Esophagus squamous epithelium (tissue), 5 donors: ENCODE measurements at regions not wholly inside any gene's neighbourhood (a gene's known extent, or its start where the extent isn't known, plus 50 kb on each side); places are given as distances from the start of the nearest gene placed in this dataset.

Experiments
- DNase-seq: peaks from one replicate; lab custom pipeline; 2025; lab: John Stamatoyannopoulos, UW
- H3K27ac ChIP-seq, 4 donors: fragments of 200-600 bp; sonication (generic); one replicate each; pipeline ENCODE4 v1.5.1; 2016 to 2019; ENCODE audit warnings: mild to moderate bottlenecking in 1 of 4
- H3K27me3 ChIP-seq, 4 donors: fragments of 200-600 bp; sonication (generic); 1 replicate in 3 of 4; 2 replicates in 1 of 4; pipeline versions ENCODE4 v1.5.1 to v1.6.0; 2017 to 2021; ENCODE audit warnings: antibody characterized with exemption in 1 of 4
- H3K36me3 ChIP-seq, 3 donors: fragments of 200-600 bp; sonication (generic); one replicate each; pipeline ENCODE4 v1.5.1; 2016 to 2019
- H3K4me1 ChIP-seq, 3 donors: fragments of 200-600 bp; sonication (generic); one replicate each; pipeline ENCODE4 v1.5.1; 2017 to 2019
- H3K4me3 ChIP-seq, 4 donors: fragments of 200-600 bp; sonication (generic); 1 replicate in 3 of 4; 2 replicates in 1 of 4; pipeline ENCODE4 v1.5.1; 2016 to 2019; ENCODE audit warnings: mild to moderate bottlenecking in 2 of 4, moderate library complexity in 1 of 4
- H3K9me3 ChIP-seq, 3 donors: fragments of 200-600 bp; sonication (generic); one replicate each; pipeline ENCODE4 v1.5.1; 2016 to 2019
- CTCF ChIP-seq, 6 experiments: fragments of 450-650 bp in 4 of 6; fragments of 200-600 bp in 2 of 6; sonication (generic) in 2 of 6; IDR thresholded peaks; one replicate each; pipeline ENCODE4 v1.5.1; 2016 to 2019; ENCODE audit warnings: antibody characterized with exemption in 6 of 6, mild to moderate bottlenecking in 4 of 6, moderate library complexity in 4 of 6
- POLR2A ChIP-seq, 4 donors: fragments of 450-650 bp; IDR thresholded peaks; one replicate each; pipeline ENCODE4 v1.6.1; 2017; ENCODE audit warnings: antibody characterized with exemption in 4 of 4, mild to moderate bottlenecking in 4 of 4, moderate library complexity in 3 of 4
- WGBS, 2 donors: methylation state at CpG; one replicate each; pipeline ENCODE4 v1.1.5; 2018; 5-methylcytosine and 5-hydroxymethylcytosine counted together
- intact Hi-C: fragments of 100-400 bp; cut with DNase I; formaldehyde crosslinking; loops from one replicate; pipeline ENCODE4 v1.15.0; 2022
- donor health status: DM: yes; HTN: yes; CAD: no.

DNA sequence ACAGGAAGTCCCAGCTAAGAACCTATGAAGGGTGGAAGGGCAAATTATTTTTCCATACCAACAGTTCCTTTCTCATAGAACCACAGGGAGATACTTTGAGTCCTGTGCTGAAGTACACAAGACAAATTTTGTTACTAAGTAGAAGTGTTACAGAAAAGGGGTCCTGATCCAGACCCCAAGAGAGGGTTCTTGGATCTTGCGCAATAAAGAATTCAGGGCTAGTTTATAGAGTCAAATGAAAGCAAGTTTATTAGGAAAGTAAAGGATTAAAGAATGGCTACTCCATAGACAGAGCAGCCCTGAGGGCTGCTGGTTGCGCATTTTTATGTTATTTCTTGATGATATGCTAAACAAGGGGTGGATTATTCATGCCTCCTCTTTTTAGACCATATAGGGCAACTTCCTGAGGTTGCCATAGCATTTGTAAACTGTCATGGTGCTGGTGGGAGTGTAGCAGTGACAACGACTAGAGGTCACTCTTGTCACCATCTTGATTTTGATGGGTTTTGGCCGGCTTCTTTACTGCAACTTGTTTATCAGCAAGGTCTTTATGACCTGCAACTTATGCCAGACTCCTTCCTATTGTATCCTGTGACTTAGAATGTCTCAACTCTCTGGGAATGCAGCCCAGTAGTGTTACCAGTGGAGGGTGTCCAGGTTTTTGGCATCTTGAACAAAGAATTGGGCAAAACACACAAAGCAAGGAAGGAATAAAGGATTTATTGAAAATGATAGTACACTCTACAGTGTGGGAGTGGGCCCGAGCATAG lies 409.4 kb downstream of the SH2D4B start:
- Histone ChIP-seq H3K9me3 (no peaks in the 10 kb centered on the region), H3K4me1 (peaks cover 0 to 18% (median 4%) of the 10 kb centered on the region in 3 donors), H3K27ac (no peak overlapping the region), H3K27me3 (no peaks in the 10 kb centered on the region), H3K36me3 (no peaks in the 10 kb centered on the region), H3K4me3 (no peak overlapping the region)
- TF ChIP-seq POLR2A (IDR thresholded peaks at IDR 0.05) (no peak), CTCF (IDR thresholded peaks at IDR 0.05) (no peak)
- intact Hi-C loops, result no loop called here
- 68 to 76% methylated on average over 5 of the region's 5 CpGs for WGBS, 2 donors
- DNase-seq, result no peak

GRCh38 chr10:80949785-80950184 lies 412.1 kb downstream of the SH2D4B start:
- Histone ChIP-seq H3K9me3 (no peaks in the 10 kb centered on the region), H3K4me3 (no peak overlapping the region), H3K27ac (no peak overlapping the region), H3K4me1 (peaks cover 0 to 14% (median 4%) of the 10 kb centered on the region in 3 donors), H3K36me3 (no peaks in the 10 kb centered on the region), H3K27me3 (no peaks in the 10 kb centered on the region)
- intact Hi-C loops, result no loop called here
- DNase-seq, result no peak
- TF ChIP-seq CTCF (IDR thresholded peaks at IDR 0.05), result no peak
- TF ChIP-seq POLR2A (IDR thresholded peaks at IDR 0.05), result no peak
- WGBS, 2 donors, result 83 to 87% methylated on average over 4 to 5 of the region's 5 CpGs

- Histone ChIP-seq H3K9me3 (no peaks in the 10 kb centered on the region), H3K36me3 (no peaks in the 10 kb centered on the region), H3K4me1 (no peaks in the 10 kb centered on the region), H3K27ac (no peak overlapping the region), H3K4me3 (no peak overlapping the region), H3K27me3 (no peaks in the 10 kb centered on the region)
- intact Hi-C loops, result no loop called here
- no peak for DNase-seq
- WGBS, 2 donors, result 83 to 86% methylated on average over 7 of the region's 7 CpGs
- TF ChIP-seq CTCF (IDR thresholded peaks at IDR 0.05), result no peak
- TF ChIP-seq POLR2A (IDR thresholded peaks at IDR 0.05), result no peak
Measured at GRCh38 chr10:80952436-80952835, 414.7 kb downstream of the SH2D4B start.

DNA sequence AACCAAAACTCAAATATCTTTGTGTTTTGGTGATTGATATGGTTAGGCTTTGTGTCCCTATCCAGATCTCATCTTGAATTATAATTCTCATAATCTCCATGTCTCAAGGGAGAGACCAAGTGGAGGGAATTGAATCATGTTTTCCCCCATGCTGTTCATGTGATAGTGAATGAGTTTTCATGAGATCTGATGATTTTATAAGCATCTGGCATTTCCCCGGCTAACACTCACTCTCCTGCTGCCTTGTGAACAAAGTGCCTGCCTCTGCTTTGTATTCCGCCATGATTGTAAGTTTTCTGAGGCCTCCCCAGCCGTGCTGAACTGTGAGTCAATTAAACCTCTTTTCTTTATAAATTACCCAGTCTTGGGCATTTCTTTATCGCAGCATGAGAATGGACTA lies 419.5 kb downstream of the SH2D4B start:
- Histone ChIP-seq H3K4me3 (no peak overlapping the region), H3K4me1 (no peaks in the 10 kb centered on the region), H3K36me3 (no peaks in the 10 kb centered on the region), H3K27me3 (no peaks in the 10 kb centered on the region), H3K27ac (no peak overlapping the region), H3K9me3 (no peaks in the 10 kb centered on the region)
- 86 to 89% methylated on average over 4 of the region's 4 CpGs for WGBS, 2 donors
- DNase-seq, result no peak
- TF ChIP-seq CTCF (IDR thresholded peaks at IDR 0.05) (no peak), POLR2A (IDR thresholded peaks at IDR 0.05) (no peak)
- intact Hi-C loops, result no loop called here

DNA sequence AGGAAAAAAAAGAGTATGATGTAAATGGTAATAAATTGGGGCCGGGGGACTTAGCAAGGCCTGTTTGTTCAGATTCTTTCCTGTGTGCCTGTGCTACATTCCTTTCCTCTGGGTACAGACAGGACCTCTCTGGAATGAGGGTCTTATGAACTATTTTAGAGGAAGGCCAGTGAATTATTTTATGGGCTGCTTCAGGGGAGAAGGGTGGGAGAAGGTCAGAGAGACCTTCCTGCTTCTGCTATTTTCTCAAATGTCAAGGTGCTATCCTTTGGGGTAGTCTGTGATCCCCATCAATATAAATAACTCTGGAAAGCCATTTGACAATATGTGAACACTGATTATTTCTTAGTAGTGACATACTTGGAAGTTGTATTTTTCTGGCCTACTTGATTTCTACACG lies 426.5 kb downstream of the SH2D4B start:
- DNase-seq, result no peak
- TF ChIP-seq POLR2A (IDR thresholded peaks at IDR 0.05) (no peak), CTCF (IDR thresholded peaks at IDR 0.05) (no peak)
- Histone ChIP-seq H3K27me3 (no peaks in the 10 kb centered on the region), H3K9me3 (no peaks in the 10 kb centered on the region), H3K36me3 (no peaks in the 10 kb centered on the region), H3K27ac (no peak overlapping the region), H3K4me3 (no peak overlapping the region), H3K4me1 (no peaks in the 10 kb centered on the region)
- WGBS, 2 donors, result 68 to 72% methylated on average over 2 of the region's 2 CpGs
- intact Hi-C loops, result no loop called here
